ENCODE measurements at regions not wholly inside any gene's neighbourhood (a gene's known extent, or its start where the extent isn't known, plus 50 kb on each side); places are given as distances from the start of the nearest gene placed in this dataset.
"Not testable (repeated sequence)": the region's sequence is repeated elsewhere in the genome, so short reads cannot be mapped to it uniquely, and the experiment has no call there.

- H3K4me1 ChIP-seq (ENCODE audit: insufficient read depth, low read length), result no peaks in the 10 kb centered on the region
- Mint-ChIP-seq H3K9me3 (peaks cover 0 to 3% (median 0%) of the 10 kb centered on the region in 8 donors), H3K4me3 (no peak overlapping the region), H3K27me3 (peaks cover 11 to 17% of the 10 kb centered on the region in 2 donors), H3K4me1 (peaks cover 0 to 5% (median under 1%) of the 10 kb centered on the region in 4 donors), H3K27ac (no peak overlapping the region), H3K36me3 (no peaks in the 10 kb centered on the region)
- no peaks in the 10 kb centered on the region for H3K36me3 ChIP-seq (ENCODE audit: insufficient read depth, low read length)
- no peaks in the 10 kb centered on the region for H3K9me3 ChIP-seq (ENCODE audit: control insufficient read depth in 1 of 2, low read length in 2 of 2)
- no peak overlapping the region for H3K27ac ChIP-seq (ENCODE audit: low read depth, low read length)
- intact Hi-C loops (cut with micrococcal nuclease), result no loop called here
- no peak overlapping the region for H3K4me3 ChIP-seq (ENCODE audit: low read length in 2 of 2)
- ChIA-PET CTCF (ENCODE audit: partially characterized antibody) (interaction anchor here (0.7 kb wide), 2 partner anchors 536 to 833 kb away, joined by 3 read pairs; no protein-coding TSS in a partner anchor), POLR2A (ENCODE audit: partially characterized antibody) (no interaction called here)
- no peaks in the 10 kb centered on the region for H3K27me3 ChIP-seq (ENCODE audit: insufficient read depth, low read length)
- no peak for DNase-seq
These were observed 62.0 kb downstream of the RPL22L1 start for GRCh38 chr3:170808041-170808440.

- CTCF ChIA-PET (ENCODE audit: partially characterized antibody), result no interaction called here
- Mint-ChIP-seq H3K27me3 (peaks cover 20 to 27% of the 10 kb centered on the region in 2 donors), H3K4me3 (no peak overlapping the region), H3K9me3 (peaks cover 0 to 4% (median 0%) of the 10 kb centered on the region in 8 donors), H3K4me1 (peaks cover 0 to 2% (median 0%) of the 10 kb centered on the region in 4 donors), H3K27ac (no peak overlapping the region), H3K36me3 (no peaks in the 10 kb centered on the region)
- Histone ChIP-seq H3K9me3 (ENCODE audit: control insufficient read depth in 1 of 2, low read length in 2 of 2) (no peaks in the 10 kb centered on the region), H3K36me3 (ENCODE audit: insufficient read depth, low read length) (no peaks in the 10 kb centered on the region), H3K27ac (ENCODE audit: low read depth, low read length) (no peak overlapping the region), H3K4me1 (ENCODE audit: insufficient read depth, low read length) (no peaks in the 10 kb centered on the region), H3K4me3 (ENCODE audit: low read length in 2 of 2) (no peak overlapping the region), H3K27me3 (ENCODE audit: insufficient read depth, low read length) (no peaks in the 10 kb centered on the region)
- intact Hi-C loops (cut with micrococcal nuclease), result no loop called here
- POLR2A ChIA-PET (ENCODE audit: partially characterized antibody), result no interaction called here
- DNase-seq, result no peak
These were observed 63.3 kb downstream of the RPL22L1 start for GRCh38 chr3:170806676-170807075.

GRCh38 chr3:170806141-170806540 lies 63.9 kb downstream of the RPL22L1 start:
- no peak overlapping the region for H3K4me3 Mint-ChIP-seq
- intact Hi-C loops (cut with micrococcal nuclease), result no loop called here
- no peaks in the 10 kb centered on the region for H3K27me3 ChIP-seq (ENCODE audit: insufficient read depth, low read length)
- POLR2A ChIA-PET (ENCODE audit: partially characterized antibody), result no interaction called here
- H3K27ac ChIP-seq (ENCODE audit: low read depth, low read length), result no peak overlapping the region
- H3K4me1 ChIP-seq (ENCODE audit: insufficient read depth, low read length), result no peaks in the 10 kb centered on the region
- H3K9me3 ChIP-seq (ENCODE audit: control insufficient read depth in 1 of 2, low read length in 2 of 2), result no peaks in the 10 kb centered on the region
- peaks cover 20 to 30% of the 10 kb centered on the region in 2 donors for H3K27me3 Mint-ChIP-seq
- H3K4me1 Mint-ChIP-seq, result peaks cover 0 to 1% (median 0%) of the 10 kb centered on the region in 4 donors
- no peak overlapping the region for H3K27ac Mint-ChIP-seq
- H3K9me3 Mint-ChIP-seq, result peaks cover 0 to 5% (median 0%) of the 10 kb centered on the region in 8 donors
- H3K36me3 Mint-ChIP-seq, result no peaks in the 10 kb centered on the region
- no peak overlapping the region for H3K4me3 ChIP-seq (ENCODE audit: low read length in 2 of 2)
- no peak for DNase-seq
- CTCF ChIA-PET (ENCODE audit: partially characterized antibody), result no interaction called here
- no peaks in the 10 kb centered on the region for H3K36me3 ChIP-seq (ENCODE audit: insufficient read depth, low read length)

- H3K36me3 ChIP-seq (ENCODE audit: insufficient read depth, low read length); H3K9me3 ChIP-seq (ENCODE audit: control insufficient read depth in 1 of 2, low read length in 2 of 2); H3K27me3 ChIP-seq (ENCODE audit: insufficient read depth, low read length); H3K36me3 Mint-ChIP-seq; H3K4me1 ChIP-seq (ENCODE audit: insufficient read depth, low read length); H3K27ac Mint-ChIP-seq; intact Hi-C loops (cut with micrococcal nuclease); H3K9me3 Mint-ChIP-seq; H3K27ac ChIP-seq (ENCODE audit: low read depth, low read length); H3K4me3 Mint-ChIP-seq; DNase-seq; POLR2A ChIA-PET (ENCODE audit: partially characterized antibody); H3K4me3 ChIP-seq (ENCODE audit: low read length in 2 of 2); H3K4me1 Mint-ChIP-seq: not testable (repeated sequence)
- CTCF ChIA-PET (ENCODE audit: partially characterized antibody), result interaction anchor here (3.9 kb wide), 1 partner anchor 7 kb away, joined by 38 read pairs; no protein-coding TSS in a partner anchor
- H3K27me3 Mint-ChIP-seq, result peaks cover 22 to 31% of the 10 kb centered on the region in 2 donors
These were observed 64.7 kb downstream of the RPL22L1 start for GRCh38 chr3:170805296-170805695.

- DNase-seq; H3K4me3 Mint-ChIP-seq; H3K27ac Mint-ChIP-seq; H3K4me3 ChIP-seq (ENCODE audit: low read length in 2 of 2); H3K36me3 ChIP-seq (ENCODE audit: insufficient read depth, low read length); H3K36me3 Mint-ChIP-seq; H3K27me3 ChIP-seq (ENCODE audit: insufficient read depth, low read length); H3K27ac ChIP-seq (ENCODE audit: low read depth, low read length); H3K9me3 Mint-ChIP-seq; H3K9me3 ChIP-seq (ENCODE audit: control insufficient read depth in 1 of 2, low read length in 2 of 2); intact Hi-C loops (cut with micrococcal nuclease); H3K4me1 ChIP-seq (ENCODE audit: insufficient read depth, low read length); POLR2A ChIA-PET (ENCODE audit: partially characterized antibody); H3K4me1 Mint-ChIP-seq: not testable (repeated sequence)
- CTCF ChIA-PET (ENCODE audit: partially characterized antibody), result interaction anchor here (3.9 kb wide), 1 partner anchor 8 kb away, joined by 38 read pairs; no protein-coding TSS in a partner anchor
- H3K27me3 Mint-ChIP-seq, result peaks cover 23 to 35% of the 10 kb centered on the region in 2 donors
These were observed 65.4 kb downstream of the RPL22L1 start for GRCh38 chr3:170804634-170805033.

- CTCF ChIA-PET (ENCODE audit: partially characterized antibody), result interaction anchor here (3.9 kb wide), 1 partner anchor 8 kb away, joined by 38 read pairs; no protein-coding TSS in a partner anchor
- Mint-ChIP-seq H3K4me1 (no peaks in the 10 kb centered on the region), H3K9me3 (peaks cover 0 to 5% (median 0%) of the 10 kb centered on the region in 8 donors)
These were observed 65.9 kb downstream of the RPL22L1 start for GRCh38 chr3:170804078-170804477.

GRCh38 chr3:170802164-170803151 lies 67.5 kb downstream of the RPL22L1 start:
- POLR2A ChIA-PET (ENCODE audit: partially characterized antibody), result no interaction called here
- intact Hi-C loops (cut with micrococcal nuclease), result no loop called here
- H3K9me3 ChIP-seq (ENCODE audit: control insufficient read depth in 1 of 2, low read length in 2 of 2), result no peaks in the 10 kb centered on the region

More at GRCh38 chr3:170804078-170804477, 65.9 kb downstream of the RPL22L1 start:
- DNase-seq, result no peak
- Mint-ChIP-seq H3K4me3 (no peak overlapping the region), H3K27me3 (peaks cover 26 to 35% of the 10 kb centered on the region in 2 donors), H3K27ac (no peak overlapping the region), H3K36me3 (no peaks in the 10 kb centered on the region)
- intact Hi-C loops (cut with micrococcal nuclease), result no loop called here
- POLR2A ChIA-PET (ENCODE audit: partially characterized antibody), result no interaction called here
- H3K4me3 ChIP-seq (ENCODE audit: low read length in 2 of 2), result no peak overlapping the region
- H3K36me3 ChIP-seq (ENCODE audit: insufficient read depth, low read length), result no peaks in the 10 kb centered on the region
- no peaks in the 10 kb centered on the region for H3K27me3 ChIP-seq (ENCODE audit: insufficient read depth, low read length)
- no peak overlapping the region for H3K27ac ChIP-seq (ENCODE audit: low read depth, low read length)
- no peaks in the 10 kb centered on the region for H3K4me1 ChIP-seq (ENCODE audit: insufficient read depth, low read length)
- H3K9me3 ChIP-seq (ENCODE audit: control insufficient read depth in 1 of 2, low read length in 2 of 2), result no peaks in the 10 kb centered on the region

More at GRCh38 chr3:170802164-170803151, 67.5 kb downstream of the RPL22L1 start:
- Histone ChIP-seq H3K27ac (ENCODE audit: low read depth, low read length) (no peak overlapping the region), H3K27me3 (ENCODE audit: insufficient read depth, low read length) (no peaks in the 10 kb centered on the region), H3K4me3 (ENCODE audit: low read length in 2 of 2) (no peak overlapping the region), H3K36me3 (ENCODE audit: insufficient read depth, low read length) (no peaks in the 10 kb centered on the region), H3K4me1 (ENCODE audit: insufficient read depth, low read length) (no peaks in the 10 kb centered on the region)
- Mint-ChIP-seq H3K27ac (no peak overlapping the region), H3K27me3 (peaks cover 26 to 34% of the 10 kb centered on the region in 2 donors), H3K9me3 (peaks cover 0 to 4% (median 0%) of the 10 kb centered on the region in 8 donors), H3K4me3 (no peak overlapping the region), H3K36me3 (no peaks in the 10 kb centered on the region), H3K4me1 (no peaks in the 10 kb centered on the region)
- DNase-seq, result no peak
- CTCF ChIA-PET (ENCODE audit: partially characterized antibody), result interaction anchor here (3.9 kb wide), 1 partner anchor 10 kb away, joined by 38 read pairs; no protein-coding TSS in a partner anchor

Data from CD4-positive, alpha-beta memory T cell (primary cell).